Prostate gland (tissue), 2 donors: ENCODE measurements at regions not wholly inside any gene's neighbourhood (a gene's known extent, or its start where the extent isn't known, plus 50 kb on each side); places are given as distances from the start of the nearest gene placed in this dataset.

Experiments
- DNase-seq: peaks from one replicate; pipeline ENCODE4 v3.0.0-alpha.2; 2019; ENCODE audit warnings: low spot score
- H3K27ac ChIP-seq, 2 donors: fragments of 200-600 bp; sonication (generic); 2 replicates each; pipeline ENCODE4 v1.5.1; 2017 to 2019
- H3K27me3 ChIP-seq: fragments of 200-600 bp; sonication (generic); replicated peaks from 2 replicates; pipeline ENCODE4 v1.5.1; 2019; ENCODE audit not compliant: insufficient read depth
- H3K36me3 ChIP-seq, 2 donors: fragments of 200-600 bp; sonication (generic); 1 replicate in 1 of 2; 2 replicates in 1 of 2; pipeline versions ENCODE4 v1.5.1 to v1.8.1; 2017 to 2019
- H3K4me1 ChIP-seq: fragments of 200-600 bp; sonication (generic); replicated peaks from 2 replicates; pipeline ENCODE4 v1.5.1; 2019
- H3K4me3 ChIP-seq, 2 donors: fragments of 200-600 bp; sonication (generic); 2 replicates each; pipeline ENCODE4 v1.5.1; 2017 to 2019
- H3K9me3 ChIP-seq: fragments of 200-600 bp; sonication (generic); 2 replicates; pipeline ENCODE4 v1.5.1; 2017
- CTCF ChIP-seq, 4 experiments: fragments of 200-600 bp in 2 of 4; fragments of 450-650 bp in 2 of 4; sonication (generic) in 2 of 4; IDR thresholded peaks; 1 replicate in 3 of 4; 2 replicates in 1 of 4; pipeline ENCODE4 v1.5.1; 2016 to 2019; ENCODE audit warnings: antibody characterized with exemption in 4 of 4, mild to moderate bottlenecking in 2 of 4, moderate library complexity in 2 of 4
- POLR2A ChIP-seq: fragments of 450-650 bp; IDR thresholded peaks from one replicate; pipeline ENCODE4 v1.6.1; 2016; ENCODE audit warnings: antibody characterized with exemption, mild to moderate bottlenecking
- POLR2AphosphoS5 ChIP-seq: sonication (generic); formaldehyde crosslinking; IDR thresholded peaks from one replicate; pipeline ENCODE4 v1.6.1; 2017; ENCODE audit warnings: antibody characterized with exemption
- WGBS: methylation state at CpG from one replicate; pipeline ENCODE4 v1.1.5; 2018; 5-methylcytosine and 5-hydroxymethylcytosine counted together
- intact Hi-C: fragments of 100-400 bp; cut with DNase I; formaldehyde crosslinking; loops from one replicate; pipeline ENCODE4 v1.14.2; 2022

- Histone ChIP-seq H3K4me3 (no peak overlapping the region), H3K36me3 (no peaks in the 10 kb centered on the region), H3K4me1 (no peaks in the 10 kb centered on the region), H3K27ac (no peak overlapping the region), H3K27me3 (no peaks in the 10 kb centered on the region), H3K9me3 (no peaks in the 10 kb centered on the region)
- intact Hi-C loops = no loop called here
- no peak for DNase-seq
- TF ChIP-seq POLR2A (no peak), POLR2AphosphoS5 (no peak), CTCF (IDR thresholded peaks at IDR 0.05) (no peak)
- WGBS = 75% methylated on average over 14 of the region's 14 CpGs
These were observed 117.7 kb downstream of the PHETA1 start for GRCh38 chr12:111251058-111251730.

- no peak for TF ChIP-seq POLR2AphosphoS5
- TF ChIP-seq POLR2A = no peak
- no peak for TF ChIP-seq CTCF (IDR thresholded peaks at IDR 0.05)
- Histone ChIP-seq H3K27ac (no peak overlapping the region), H3K9me3 (no peaks in the 10 kb centered on the region), H3K4me3 (no peak overlapping the region), H3K36me3 (no peaks in the 10 kb centered on the region), H3K4me1 (no peaks in the 10 kb centered on the region), H3K27me3 (no peaks in the 10 kb centered on the region)
- intact Hi-C loops = no loop called here
- 84% methylated on average over 11 of the region's 11 CpGs for WGBS
- no peak for DNase-seq
These were observed 118.5 kb downstream of the PHETA1 start for GRCh38 chr12:111250251-111250881.

- no peak for DNase-seq
- Histone ChIP-seq H3K4me1 (no peaks in the 10 kb centered on the region), H3K27me3 (no peaks in the 10 kb centered on the region), H3K4me3 (no peak overlapping the region), H3K36me3 (no peaks in the 10 kb centered on the region), H3K27ac (no peak overlapping the region), H3K9me3 (no peaks in the 10 kb centered on the region)
- intact Hi-C loops = no loop called here
- TF ChIP-seq POLR2A = no peak
- no peak for TF ChIP-seq POLR2AphosphoS5
- no peak for TF ChIP-seq CTCF (IDR thresholded peaks at IDR 0.05)
- 94% methylated on average over 6 of the region's 6 CpGs for whole genome bisulfite sequencing
These were observed 119.1 kb downstream of the PHETA1 start for GRCh38 chr12:111249757-111250156.

GRCh38 chr12:111249018-111249370 lies 119.9 kb downstream of the PHETA1 start:
- no peak for DNase-seq
- no peaks in the 10 kb centered on the region for H3K27me3 ChIP-seq
- H3K36me3 ChIP-seq = no peaks in the 10 kb centered on the region
- 75% methylated on average over 10 of the region's 10 CpGs for WGBS
- no peaks in the 10 kb centered on the region for H3K4me1 ChIP-seq
- intact Hi-C loops = no loop called here
- no peak overlapping the region for H3K4me3 ChIP-seq
- TF ChIP-seq CTCF (IDR thresholded peaks at IDR 0.05) (no peak), POLR2A (no peak), POLR2AphosphoS5 (no peak)
- no peak overlapping the region for H3K27ac ChIP-seq
- no peaks in the 10 kb centered on the region for H3K9me3 ChIP-seq
